C4-2B (cell line): ENCODE measurements at regions not wholly inside any gene's neighbourhood (a gene's known extent, or its start where the extent isn't known, plus 50 kb on each side); places are given as distances from the start of the nearest gene placed in this dataset.

Experiments used
- H3K27ac ChIP-seq: fragments of 450-650 bp; 2 replicates; pipeline ENCODE4 v1.5.1; 2017
- CTCF ChIP-seq: fragments of 450-650 bp; conservative IDR thresholded peaks from 2 replicates; pipeline ENCODE4 v1.5.1; 2017; ENCODE audit warnings: mild to moderate bottlenecking
- ZFX ChIP-seq: fragments of 450-650 bp; IDR thresholded peaks from 2 replicates; pipeline ENCODE4 v1.6.1; 2017

GRCh38 chr7:106384373-106384772 is 99.6 kb upstream of the NAMPT start:
- peak overlapping the region; percentile 19; the same call in 1 of the 2 replicates for H3K27ac ChIP-seq
- TF ChIP-seq ZFX (no peak), CTCF (no peak)

DNA sequence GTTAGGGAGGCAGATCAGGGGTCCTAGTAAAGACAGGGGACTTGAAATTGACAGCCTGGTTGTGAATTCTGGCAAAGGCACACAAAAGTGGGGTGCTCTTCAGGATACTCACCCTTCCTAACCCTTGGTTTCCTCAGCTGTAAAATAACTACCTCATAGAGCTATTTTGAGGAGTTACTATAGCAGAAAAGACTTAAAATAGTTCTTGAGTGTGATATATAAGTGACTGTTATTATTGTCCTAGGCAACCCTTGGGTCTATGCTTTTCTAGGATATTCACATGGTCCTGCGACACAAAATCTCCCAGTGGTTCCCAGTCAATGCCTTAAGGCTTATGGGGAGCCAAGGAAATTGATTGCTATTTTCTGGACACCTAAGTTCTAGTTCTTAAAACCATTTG is 98.1 kb upstream of the NAMPT start:
- H3K27ac ChIP-seq = no peak overlapping the region
- TF ChIP-seq CTCF (no peak), ZFX (no peak)

GRCh38 chr7:106382129-106382528 is 97.3 kb upstream of the NAMPT start:
- H3K27ac ChIP-seq = no peak overlapping the region
- TF ChIP-seq CTCF (no peak), ZFX (no peak)

- H3K27ac ChIP-seq = no peak overlapping the region
- TF ChIP-seq ZFX = no peak
- TF ChIP-seq CTCF = no peak
Observed at GRCh38 chr7:106381252-106381651, 96.5 kb upstream of the NAMPT start.

GRCh38 chr7:106377847-106378361 is 93.1 kb upstream of the NAMPT start:
- TF ChIP-seq CTCF = no peak
- no peak for TF ChIP-seq ZFX

GRCh38 chr7:106376026-106376799 is 91.4 kb upstream of the NAMPT start:
- TF ChIP-seq CTCF = no peak
- no peak for TF ChIP-seq ZFX
- H3K27ac ChIP-seq = peak overlapping the region; percentile 72

More at GRCh38 chr7:106377847-106378361, 93.1 kb upstream of the NAMPT start:
- H3K27ac ChIP-seq = no peak overlapping the region

- H3K27ac ChIP-seq = peak overlapping the region; percentile 72; the same call in 1 of the 2 replicates
- TF ChIP-seq CTCF (no peak), ZFX (no peak)
Observed at GRCh38 chr7:106375499-106375898, 90.7 kb upstream of the NAMPT start.
